K562 (cell line): ENCODE measurements at regions not wholly inside any gene's neighbourhood (a gene's known extent, or its start where the extent isn't known, plus 50 kb on each side); places are given as distances from the start of the nearest gene placed in this dataset.

Experiments used
- ATAC-seq: fragments of 200-7000 bp; cut with Tn5 transposase; 3 replicates; pipeline ENCODE4 v1.9.1; 2020; ENCODE audit warnings: moderate library complexity
- BruUV-seq: library from RNA; stranded (reverse); fragments of 400-500 nt; replicated peaks from 2 replicates; lab custom pipeline; 2021; lab: Mats Ljungman, UMichigan
- CTCF ChIA-PET: fragments of 300-600 bp; formaldehyde crosslinking; extraction: SDS; loops from one replicate; lab custom pipeline; 2021; ENCODE audit warnings: low intra/inter-chr PET ratio; lab: Yijun Ruan, JAX
- POLR2A ChIA-PET: fragments of 300-600, 350-650 bp; sonication (Branson Sonifier 250); formaldehyde crosslinking; extraction: SDS; loops from one replicate; lab custom pipeline; 2021; ENCODE audit warnings: antibody characterized with exemption, inconsistent platforms; lab: Yijun Ruan, JAX
- DNase-seq, 4 experiments: peaks; one replicate each; pipeline versions ENCODE4 v3.0.0 to v3.0.0-alpha.2; 2011 to 2018; ENCODE audit warnings: low spot score in 3 of 4, mixed read lengths in 3 of 4; ENCODE audit errors: extremely low read depth in 1 of 4
- FAIRE-seq: peaks from 2 replicates; lab custom pipeline; 2011; peaks lifted over from hg19 to GRCh38; lab: Jason Lieb, UNC
- H2AFZ ChIP-seq: 2 replicates; pipeline ENCODE4 v1.6.0; 2011; ENCODE audit warnings: low read depth, low read length, control low read depth, inconsistent platforms
- H3K27ac ChIP-seq: fragments of 200-600 bp; 3 replicates; pipeline ENCODE4 v1.8.0; 2011; ENCODE audit warnings: low read depth, mild to moderate bottlenecking, control low read depth, inconsistent platforms, low read length, moderate library complexity, mixed read lengths; ENCODE audit errors: extremely low read depth
- H3K27me3 ChIP-seq, 2 experiments: fragments of 300-600 bp in 1 of 2; 2 replicates in 1 of 2; 3 replicates in 1 of 2; pipeline versions ENCODE4 v1.6.0 to v1.8.0; 2011; ENCODE audit warnings: inconsistent platforms in 2 of 2, low read length in 2 of 2, mild to moderate bottlenecking in 1 of 2, mixed read lengths in 1 of 2, moderate library complexity in 1 of 2; ENCODE audit not compliant: control insufficient read depth in 2 of 2, insufficient read depth in 2 of 2
- H3K36me3 ChIP-seq: fragments of 300-600 bp; 3 replicates; pipeline ENCODE4 v1.8.0; 2011; ENCODE audit warnings: mild to moderate bottlenecking, low read length, inconsistent platforms; ENCODE audit not compliant: control insufficient read depth, insufficient read depth
- H3K4me1 ChIP-seq, 2 experiments: fragments of 200-600 bp in 1 of 2; replicated peaks in 1 of 2; 2 replicates in 1 of 2; 3 replicates in 1 of 2; pipeline versions ENCODE4 v1.5.1 to v1.8.0; 2011; ENCODE audit warnings: inconsistent platforms in 2 of 2, low read length in 2 of 2, mild to moderate bottlenecking in 1 of 2, mixed read lengths in 1 of 2, moderate library complexity in 1 of 2; ENCODE audit not compliant: control insufficient read depth in 2 of 2, insufficient read depth in 2 of 2
- H3K4me2 ChIP-seq: 2 replicates; pipeline ENCODE4 v1.6.1; 2011; ENCODE audit warnings: low read length, control low read depth, inconsistent platforms, mixed read lengths; ENCODE audit not compliant: insufficient read depth
- H3K4me3 ChIP-seq: fragments of 200-600 bp; sonication (generic), shearing (Covaris generic); 2 replicates; pipeline ENCODE4 v1.5.1; 2016; ENCODE audit warnings: control low read depth, inconsistent platforms
- H3K79me2 ChIP-seq: fragments of 200-600 bp; 3 replicates; pipeline ENCODE4 v1.8.0; 2011; ENCODE audit warnings: low read length, inconsistent platforms; ENCODE audit not compliant: control insufficient read depth, insufficient read depth
- H3K9ac ChIP-seq, 2 experiments: 2 replicates each; pipeline versions ENCODE4 v1.6.0 to v1.6.1; 2011; ENCODE audit warnings: low read depth in 2 of 2, low read length in 2 of 2, control low read depth in 1 of 2, inconsistent platforms in 1 of 2, mild to moderate bottlenecking in 1 of 2, mixed read lengths in 1 of 2; ENCODE audit not compliant: insufficient read depth in 1 of 2
- H3K9me1 ChIP-seq: one replicate; pipeline ENCODE4 v1.6.0; 2011; ENCODE audit warnings: inconsistent platforms, mild to moderate bottlenecking, low read length, moderate library complexity; ENCODE audit not compliant: control insufficient read depth, insufficient read depth
- H3K9me3 ChIP-seq: replicated peaks from 2 replicates; pipeline ENCODE4 v1.5.1; 2011; ENCODE audit warnings: low read depth, low read length, inconsistent platforms; ENCODE audit not compliant: control insufficient read depth, insufficient read depth
- H4K20me1 ChIP-seq: replicated peaks from 2 replicates; pipeline ENCODE4 v1.6.1; 2011; ENCODE audit warnings: low read length, inconsistent platforms, mixed read lengths; ENCODE audit not compliant: control insufficient read depth, insufficient read depth
- ATF3 ChIP-seq, 2 experiments: fragments of 450-650 bp in 1 of 2; sonication (generic) in 1 of 2; formaldehyde crosslinking in 1 of 2; IDR thresholded peaks in 1 of 2; conservative IDR thresholded peaks in 1 of 2; 2 replicates each; pipeline versions ENCODE4 v1.6.1 to v1.8.1; 2016 to 2023; ENCODE audit warnings: mild to moderate bottlenecking in 2 of 2, moderate library complexity in 2 of 2, inconsistent platforms in 1 of 2, missing genetic modification reagents in 1 of 2
- HDGF ChIP-seq: fragments of 450-650 bp; IDR thresholded peaks from 2 replicates; pipeline ENCODE4 v1.6.1; 2016
- LCOR ChIP-seq: sonication (generic); formaldehyde crosslinking; IDR thresholded peaks from 2 replicates; pipeline ENCODE4 v1.8.0; 2022; ENCODE audit warnings: mild to moderate bottlenecking, missing genetic modification reagents
- NR4A1 ChIP-seq, 2 experiments: fragments of 250-450 bp in 1 of 2; fragments of 450-650 bp in 1 of 2; sonication (Bioruptor Pico) in 1 of 2; IDR thresholded peaks; 2 replicates each; pipeline versions ENCODE4 v1.4.0 to v1.6.1; 2016 to 2020; ENCODE audit warnings: mild to moderate bottlenecking in 2 of 2, missing compliant biosample characterization in 1 of 2, missing genetic modification characterization in 1 of 2, moderate library complexity in 1 of 2
- SIX5 ChIP-seq, 2 experiments: IDR thresholded peaks; 2 replicates each; pipeline ENCODE4 v1.6.1; 2011; ENCODE audit warnings: low read length in 2 of 2, borderline replicate concordance in 1 of 2, low read depth in 1 of 2, mild to moderate bottlenecking in 1 of 2, moderate library complexity in 1 of 2; ENCODE audit not compliant: insufficient read depth in 1 of 2
- SP2 ChIP-seq: IDR thresholded peaks from 2 replicates; pipeline ENCODE4 v1.6.1; 2011; ENCODE audit warnings: mild to moderate bottlenecking, low read depth, low read length, moderate library complexity; ENCODE audit not compliant: poor library complexity, severe bottlenecking; ENCODE audit errors: extremely low read depth
- TGIF2 ChIP-seq: sonication (generic); formaldehyde crosslinking; IDR thresholded peaks from 2 replicates; pipeline ENCODE4 v1.8.1; 2022; ENCODE audit warnings: mild to moderate bottlenecking, missing genetic modification reagents, moderate library complexity
- XRCC5 ChIP-seq: fragments of 200-400 bp; formaldehyde crosslinking; IDR thresholded peaks from 2 replicates; pipeline ENCODE4 v1.6.1; 2017; ENCODE audit warnings: low read depth, mild to moderate bottlenecking, low read length
- ZBTB1 ChIP-seq: sonication (generic); formaldehyde crosslinking; IDR thresholded peaks from 2 replicates; pipeline ENCODE4 v1.8.1; 2023; ENCODE audit warnings: missing genetic modification reagents, low read depth, mild to moderate bottlenecking, borderline replicate concordance
- ZBTB12 ChIP-seq: fragments of 250-450 bp; sonication (Bioruptor Pico); IDR thresholded peaks from 2 replicates; pipeline ENCODE4 v1.4.0; 2020
- ZNF785 ChIP-seq: fragments of 250-450 bp; sonication (Bioruptor Pico); IDR thresholded peaks from 2 replicates; pipeline ENCODE4 v1.4.0; 2020; ENCODE audit warnings: mild to moderate bottlenecking
- WGBS: fragments of 100-300 bp; shearing (Covaris generic); methylation state at CpG from one replicate; pipeline ENCODE4 v1.1.6; 2016; ENCODE audit warnings: low coverage, mixed read lengths; ENCODE audit not compliant: insufficient coverage; ENCODE audit errors: missing lambda C conversion rate; 5-methylcytosine and 5-hydroxymethylcytosine counted together
- in situ Hi-C: fragments of 300-500 bp; cut with MboI; formaldehyde crosslinking; loops from 4 replicates; pipeline ENCODE4 v1.15.0; 2018; ENCODE audit warnings: inconsistent platforms, mixed read lengths
- intact Hi-C: fragments of 100-400 bp; cut with micrococcal nuclease; formaldehyde crosslinking; loops from 2 replicates; pipeline ENCODE4 v1.14.2; 2022

- POLR2A ChIA-PET, result no interaction called here
- H3K9ac ChIP-seq, result no peak overlapping the region
- CTCF ChIA-PET, result no interaction called here
These were observed 373.2 kb upstream of the MMS22L start for GRCh38 chr6:97656236-97656635.

More at GRCh38 chr6:97656236-97656635, 373.2 kb upstream of the MMS22L start:
- Histone ChIP-seq H3K9me3 (no peaks in the 10 kb centered on the region), H3K9me1 (no peaks in the 10 kb centered on the region), H2AFZ (no peak overlapping the region), H3K4me3 (no peak overlapping the region), H3K27me3 (no peaks in the 10 kb centered on the region), H3K27ac (no peak overlapping the region), H3K4me2 (no peak overlapping the region), H4K20me1 (no peaks in the 10 kb centered on the region), H3K36me3 (no peaks in the 10 kb centered on the region), H3K79me2 (no peaks in the 10 kb centered on the region), H3K4me1 (no peaks in the 10 kb centered on the region)
- intact Hi-C loops (no loop called here), in situ Hi-C loops (no loop called here)
- DNase-seq (no peak), FAIRE-seq (no peak), ATAC-seq (no peak)
- no TSS peak for BruUV-seq
- 0% methylated on average over 1 of the region's 1 CpG for WGBS
- no peak for TF ChIP-seq SP2
- no peak for TF ChIP-seq TGIF2
- no peak for TF ChIP-seq ZNF785 (CRISPR knock-in tag)
- no peak for TF ChIP-seq LCOR (CRISPR knock-in tag)
- TF ChIP-seq HDGF, result no peak
- no peak for TF ChIP-seq ATF3 (IDR thresholded peaks at IDR 0.05)
- no peak for TF ChIP-seq ATF3 (CRISPR knock-in tag; conservative IDR thresholded peaks at IDR 0.05)
- no peak for TF ChIP-seq ZBTB12 (CRISPR knock-in tag)
- no peak for TF ChIP-seq NR4A1 (CRISPR knock-in tag; IDR thresholded peaks at IDR 0.05)
- TF ChIP-seq NR4A1 (tag; IDR thresholded peaks at IDR 0.05), result no peak
- no peak for TF ChIP-seq XRCC5
- no peak for TF ChIP-seq ZBTB1 (CRISPR knock-in tag)
- no peak for TF ChIP-seq SIX5 (IDR thresholded peaks at IDR 0.05; ENCODE audit: borderline replicate concordance in 1 of 2, insufficient read depth in 1 of 2, low read depth in 1 of 2, low read length in 2 of 2)
